Rectal smooth muscle tissue (tissue), 1 donor: ENCODE measurements at regions not wholly inside any gene's neighbourhood (a gene's known extent, or its start where the extent isn't known, plus 50 kb on each side); places are given as distances from the start of the nearest gene placed in this dataset.

Experiments used
- H3K27ac ChIP-seq: one replicate; pipeline ENCODE4 v1.7.0; 2013; ENCODE audit warnings: low read depth, low read length, inconsistent platforms
- H3K27me3 ChIP-seq: one replicate; pipeline ENCODE4 v1.7.0; 2013; ENCODE audit warnings: low read length; ENCODE audit not compliant: control insufficient read depth, insufficient read depth
- H3K36me3 ChIP-seq: one replicate; pipeline ENCODE4 v1.7.0; 2013; ENCODE audit warnings: low read length; ENCODE audit not compliant: control insufficient read depth, insufficient read depth
- H3K4me1 ChIP-seq: one replicate; pipeline ENCODE4 v1.7.0; 2013; ENCODE audit warnings: low read length; ENCODE audit not compliant: control insufficient read depth, insufficient read depth
- H3K4me3 ChIP-seq: one replicate; pipeline ENCODE4 v1.7.0; 2013; ENCODE audit warnings: low read length
- H3K9ac ChIP-seq: one replicate; pipeline ENCODE4 v1.7.0; 2013; ENCODE audit warnings: low read length

DNA sequence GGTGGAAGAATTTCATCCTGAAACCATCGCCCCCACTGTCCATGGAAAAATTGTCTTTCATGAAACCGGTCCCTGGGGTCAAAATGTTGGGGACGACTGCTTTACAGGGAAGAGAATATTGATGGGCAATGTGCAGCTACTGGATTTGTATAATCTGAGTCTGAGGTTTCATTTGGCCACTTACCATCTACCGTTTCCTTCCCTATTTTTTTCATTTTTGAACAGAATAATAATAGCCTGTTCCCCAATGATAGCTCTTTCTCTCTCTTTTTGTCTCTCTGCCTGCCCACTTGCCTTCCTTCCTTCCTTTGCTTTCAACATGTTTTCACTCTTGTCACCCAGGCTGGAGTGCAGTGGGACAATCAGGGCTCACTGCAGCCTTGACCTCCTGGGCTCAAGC lies 78.3 kb upstream of the TLK1 start:
- Histone ChIP-seq H3K4me1 (no peaks in the 10 kb centered on the region), H3K4me3 (no peak overlapping the region), H3K27ac (no peak overlapping the region), H3K27me3 (no peaks in the 10 kb centered on the region), H3K36me3 (no peaks in the 10 kb centered on the region), H3K9ac (no peak overlapping the region)

- H3K4me3 ChIP-seq: no peak overlapping the region
- H3K36me3 ChIP-seq: no peaks in the 10 kb centered on the region
- H3K27me3 ChIP-seq: no peaks in the 10 kb centered on the region
- H3K9ac ChIP-seq: no peak overlapping the region
- H3K4me1 ChIP-seq: no peaks in the 10 kb centered on the region
- no peak overlapping the region for H3K27ac ChIP-seq
Measured at GRCh38 chr2:171237751-171238505, 77.2 kb upstream of the TLK1 start.

DNA sequence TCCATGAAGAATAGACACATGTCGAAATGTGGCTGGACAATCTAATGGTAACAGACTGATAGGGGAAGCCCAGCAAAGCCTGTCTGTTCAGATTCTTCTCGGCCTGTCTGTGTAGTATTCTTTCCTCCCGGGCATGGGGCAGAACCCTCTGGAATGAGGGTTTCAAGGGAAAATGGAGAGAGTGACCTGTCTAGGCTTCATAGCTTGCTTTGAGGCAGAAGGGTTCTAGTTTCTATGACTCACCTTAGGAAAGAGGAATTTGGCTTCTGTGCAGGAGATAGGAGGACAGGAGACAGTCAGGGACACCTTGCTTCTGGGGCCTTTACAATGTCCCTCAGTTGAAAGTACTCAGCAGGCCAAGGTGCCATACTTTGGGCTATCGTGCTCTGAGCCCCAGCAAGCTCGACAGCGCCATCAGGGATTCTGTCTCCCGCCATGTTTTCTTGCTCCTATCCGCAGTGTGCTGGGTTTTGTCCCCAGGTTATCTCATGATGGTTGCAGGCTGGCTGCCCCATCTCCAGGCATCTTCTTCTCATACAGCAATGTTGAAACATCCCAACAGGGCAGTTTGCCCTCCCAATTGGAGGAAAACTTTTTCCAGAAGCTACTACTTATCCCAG lies 74.7 kb upstream of the TLK1 start:
- Histone ChIP-seq H3K9ac (no peak overlapping the region), H3K4me1 (no peaks in the 10 kb centered on the region), H3K36me3 (no peaks in the 10 kb centered on the region), H3K4me3 (no peak overlapping the region), H3K27me3 (no peaks in the 10 kb centered on the region), H3K27ac (no peak overlapping the region)

- Histone ChIP-seq H3K4me1 (no peaks in the 10 kb centered on the region), H3K27ac (no peak overlapping the region), H3K9ac (no peak overlapping the region), H3K36me3 (no peaks in the 10 kb centered on the region), H3K4me3 (no peak overlapping the region), H3K27me3 (no peaks in the 10 kb centered on the region)
Measured at GRCh38 chr2:171230176-171230575, 69.5 kb upstream of the TLK1 start.

GRCh38 chr2:171228826-171229225 lies 68.1 kb upstream of the TLK1 start:
- no peak overlapping the region for H3K9ac ChIP-seq
- no peaks in the 10 kb centered on the region for H3K4me1 ChIP-seq
- no peaks in the 10 kb centered on the region for H3K27me3 ChIP-seq
- H3K36me3 ChIP-seq: no peaks in the 10 kb centered on the region
- no peak overlapping the region for H3K27ac ChIP-seq
- H3K4me3 ChIP-seq: no peak overlapping the region

- no peaks in the 10 kb centered on the region for H3K4me1 ChIP-seq
- H3K36me3 ChIP-seq: no peaks in the 10 kb centered on the region
- H3K4me3 ChIP-seq: no peak overlapping the region
- H3K27me3 ChIP-seq: no peaks in the 10 kb centered on the region
- no peak overlapping the region for H3K9ac ChIP-seq
- no peak overlapping the region for H3K27ac ChIP-seq
Measured at GRCh38 chr2:171227066-171227782, 66.5 kb upstream of the TLK1 start.

DNA sequence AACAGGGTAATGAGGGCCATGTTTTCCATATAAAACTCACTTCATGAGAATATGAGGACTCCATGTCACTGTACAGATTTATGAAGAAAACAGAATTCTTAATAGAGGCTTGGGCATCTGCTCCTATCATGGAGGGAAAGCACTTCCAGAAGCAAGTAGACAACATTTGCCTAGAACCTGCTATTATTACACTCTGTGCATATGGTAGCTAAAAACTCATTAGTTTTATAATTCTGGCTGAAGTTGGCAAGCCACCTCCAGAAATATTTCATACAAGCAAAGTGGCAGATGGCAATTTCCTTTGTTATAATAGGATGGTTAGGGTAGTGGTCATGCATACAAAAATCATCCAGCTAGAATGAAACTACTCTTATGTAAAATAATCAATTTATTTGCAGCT lies 65.8 kb upstream of the TLK1 start:
- no peak overlapping the region for H3K4me3 ChIP-seq
- H3K27ac ChIP-seq: no peak overlapping the region
- H3K9ac ChIP-seq: no peak overlapping the region
- H3K36me3 ChIP-seq: no peaks in the 10 kb centered on the region
- H3K4me1 ChIP-seq: no peaks in the 10 kb centered on the region
- no peaks in the 10 kb centered on the region for H3K27me3 ChIP-seq

- Histone ChIP-seq H3K4me1 (no peaks in the 10 kb centered on the region), H3K9ac (no peak overlapping the region), H3K4me3 (no peak overlapping the region), H3K27ac (no peak overlapping the region), H3K36me3 (no peaks in the 10 kb centered on the region), H3K27me3 (no peaks in the 10 kb centered on the region)
Measured at GRCh38 chr2:171225989-171226388, 65.3 kb upstream of the TLK1 start.

DNA sequence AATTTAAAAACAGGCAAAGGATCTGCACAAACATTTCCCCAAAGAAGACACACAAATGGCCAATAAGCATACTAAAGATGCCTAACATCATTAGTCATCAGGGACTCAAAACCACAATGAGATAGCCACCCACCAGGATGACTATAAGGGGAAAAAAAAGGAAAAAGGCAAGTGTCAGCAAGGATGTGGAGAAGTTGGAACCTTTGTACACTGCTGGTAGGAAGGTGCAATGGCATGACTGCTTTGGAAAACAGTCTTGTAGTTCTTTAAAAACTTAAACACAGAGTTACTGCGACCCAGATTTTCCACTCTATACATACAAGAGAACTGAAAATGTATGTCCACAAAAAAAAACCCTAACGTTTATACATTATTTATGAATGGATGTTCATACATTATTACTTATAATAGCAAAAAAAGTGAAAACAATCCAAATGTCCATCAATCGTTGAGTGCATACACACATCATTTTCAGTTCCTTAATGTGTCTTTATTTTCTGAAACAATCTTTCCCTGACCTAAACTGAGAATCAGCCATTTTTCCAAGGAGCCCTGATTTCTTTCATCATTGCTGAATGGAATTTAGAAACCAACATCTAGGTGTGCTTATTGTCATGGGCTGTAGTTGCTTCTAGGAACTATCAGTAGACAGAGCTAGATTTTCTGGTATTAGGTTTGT lies 64.7 kb upstream of the TLK1 start:
- no peak overlapping the region for H3K27ac ChIP-seq
- no peaks in the 10 kb centered on the region for H3K27me3 ChIP-seq
- H3K36me3 ChIP-seq: no peaks in the 10 kb centered on the region
- H3K9ac ChIP-seq: no peak overlapping the region
- no peaks in the 10 kb centered on the region for H3K4me1 ChIP-seq
- no peak overlapping the region for H3K4me3 ChIP-seq

- Histone ChIP-seq H3K4me3 (no peak overlapping the region), H3K27ac (no peak overlapping the region), H3K9ac (no peak overlapping the region), H3K4me1 (no peaks in the 10 kb centered on the region), H3K36me3 (no peaks in the 10 kb centered on the region), H3K27me3 (no peaks in the 10 kb centered on the region)
Measured at GRCh38 chr2:171217330-171217729, 56.6 kb upstream of the TLK1 start.

DNA sequence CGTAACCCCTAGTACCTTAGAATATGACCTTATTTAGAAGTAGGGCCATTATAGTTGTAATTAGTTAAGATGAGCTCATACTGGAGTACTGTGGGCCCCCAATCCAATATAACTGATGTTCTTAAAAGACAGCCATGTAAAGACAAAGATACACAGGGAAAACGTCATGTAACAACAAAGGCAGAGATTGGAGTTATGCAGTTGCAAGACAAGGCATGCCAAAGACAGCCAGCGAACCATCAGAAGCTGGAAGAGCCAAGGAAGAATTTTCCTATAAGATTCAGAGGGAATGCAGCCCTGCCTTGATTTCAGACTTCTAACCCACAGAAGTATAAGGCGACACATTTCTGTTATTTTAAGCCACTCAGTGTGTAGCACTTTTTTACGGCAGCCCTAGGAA lies 55.9 kb upstream of the TLK1 start:
- Histone ChIP-seq H3K27ac (no peak overlapping the region), H3K4me1 (no peaks in the 10 kb centered on the region), H3K27me3 (no peaks in the 10 kb centered on the region), H3K9ac (no peak overlapping the region), H3K4me3 (no peak overlapping the region), H3K36me3 (no peaks in the 10 kb centered on the region)

GRCh38 chr2:171214093-171214492 lies 53.4 kb upstream of the TLK1 start:
- Histone ChIP-seq H3K36me3 (no peaks in the 10 kb centered on the region), H3K27ac (no peak overlapping the region), H3K9ac (no peak overlapping the region), H3K4me3 (no peak overlapping the region), H3K27me3 (no peaks in the 10 kb centered on the region), H3K4me1 (no peaks in the 10 kb centered on the region)
